WTC11 (cell line): ENCODE measurements at regions not wholly inside any gene's neighbourhood (a gene's known extent, or its start where the extent isn't known, plus 50 kb on each side); places are given as distances from the start of the nearest gene placed in this dataset.

Experiments
- ATAC-seq: fragments of 200-7000 bp; cut with Tn5 transposase; 2 replicates; pipeline ENCODE4 v1.10.0; 2021; ENCODE audit warnings: mild to moderate bottlenecking, moderate library complexity
- CTCF ChIA-PET: fragments of 300-600 bp; sonication (Branson Sonifier 250); formaldehyde crosslinking; loops from one replicate; lab custom pipeline; 2021; ENCODE audit warnings: antibody characterized with exemption; lab: Charles Lee
- POLR2A ChIA-PET: fragments of 350-600 bp; sonication (Branson Sonifier 250); formaldehyde crosslinking; loops from one replicate; lab custom pipeline; 2021; ENCODE audit warnings: antibody characterized with exemption; lab: Charles Lee
- DNase-seq: peaks from one replicate; pipeline ENCODE4 v3.0.0; 2021; ENCODE audit warnings: low spot score
- H3K27ac Mint-ChIP-seq: 2 replicates; pipeline ENCODE4 v1.8.0; 2021; ENCODE audit warnings: mixed read lengths
- H3K27me3 Mint-ChIP-seq: 2 replicates; pipeline ENCODE4 v1.8.0; 2021; ENCODE audit warnings: low read depth, mild to moderate bottlenecking, moderate library complexity, mixed read lengths
- H3K36me3 Mint-ChIP-seq: 2 replicates; pipeline ENCODE4 v1.8.0; 2021; ENCODE audit warnings: mixed read lengths
- H3K4me1 Mint-ChIP-seq: 2 replicates; pipeline ENCODE4 v1.8.0; 2022; ENCODE audit warnings: mixed read lengths
- H3K4me3 Mint-ChIP-seq: 2 replicates; pipeline ENCODE4 v1.8.0; 2021; ENCODE audit warnings: mild to moderate bottlenecking, moderate library complexity, mixed read lengths
- H3K9me3 Mint-ChIP-seq: 2 replicates; pipeline ENCODE4 v1.8.0; 2021; ENCODE audit warnings: mixed read lengths
- AR ChIP-seq: fragments of 250-450 bp; sonication (Bioruptor Pico); IDR thresholded peaks from 2 replicates; pipeline ENCODE4 v1.9.0; 2021; ENCODE audit warnings: mild to moderate bottlenecking
- ARID4B ChIP-seq: sonication (generic); formaldehyde crosslinking; IDR thresholded peaks from 2 replicates; pipeline ENCODE4 v1.8.0; 2023; ENCODE audit warnings: missing genetic modification reagents, mild to moderate bottlenecking, borderline replicate concordance
- ATF6 ChIP-seq: sonication (generic); formaldehyde crosslinking; IDR thresholded peaks from 2 replicates; pipeline ENCODE4 v1.8.1; 2023; ENCODE audit warnings: mild to moderate bottlenecking, missing genetic modification reagents
- CBFB ChIP-seq: sonication (generic); formaldehyde crosslinking; IDR thresholded peaks from 2 replicates; pipeline ENCODE4 v1.8.1; 2022; ENCODE audit warnings: mild to moderate bottlenecking, low read depth, missing genetic modification reagents
- CDX4 ChIP-seq: fragments of 250-450 bp; sonication (Bioruptor Pico); IDR thresholded peaks from 2 replicates; pipeline ENCODE4 v1.9.0; 2021; ENCODE audit warnings: moderate library complexity, mild to moderate bottlenecking, inconsistent platforms, borderline replicate concordance
- CREB1 ChIP-seq: sonication (generic); formaldehyde crosslinking; IDR thresholded peaks from 2 replicates; pipeline ENCODE4 v1.8.0; 2023; ENCODE audit warnings: mild to moderate bottlenecking, missing genetic modification reagents
- CREM ChIP-seq: sonication (generic); formaldehyde crosslinking; IDR thresholded peaks from 2 replicates; pipeline ENCODE4 v1.8.1; 2022; ENCODE audit warnings: mild to moderate bottlenecking, missing genetic modification reagents, moderate library complexity
- E2F1 ChIP-seq: sonication (generic); formaldehyde crosslinking; IDR thresholded peaks from 2 replicates; pipeline ENCODE4 v1.8.0; 2022; ENCODE audit warnings: mild to moderate bottlenecking, missing genetic modification reagents
- E2F5 ChIP-seq: sonication (generic); formaldehyde crosslinking; IDR thresholded peaks from 2 replicates; pipeline ENCODE4 v1.8.1; 2022; ENCODE audit warnings: mild to moderate bottlenecking, moderate library complexity, missing genetic modification reagents
- ELF4 ChIP-seq: sonication (generic); formaldehyde crosslinking; IDR thresholded peaks from 2 replicates; pipeline ENCODE4 v1.8.1; 2022; ENCODE audit warnings: low read depth, mild to moderate bottlenecking, moderate library complexity, missing genetic modification reagents
- ESRRA ChIP-seq: sonication (generic); formaldehyde crosslinking; IDR thresholded peaks from 2 replicates; pipeline ENCODE4 v1.8.1; 2022; ENCODE audit warnings: mild to moderate bottlenecking, missing genetic modification reagents, borderline replicate concordance
- JAZF1 ChIP-seq: fragments of 250-450 bp; sonication (Bioruptor Pico); IDR thresholded peaks from 2 replicates; pipeline ENCODE4 v1.9.0; 2021; ENCODE audit warnings: moderate library complexity, mild to moderate bottlenecking, inconsistent platforms
- NFE2L1 ChIP-seq: sonication (generic); formaldehyde crosslinking; IDR thresholded peaks from 2 replicates; pipeline ENCODE4 v1.8.1; 2023; ENCODE audit warnings: missing genetic modification reagents
- NFYB ChIP-seq: sonication (generic); formaldehyde crosslinking; conservative IDR thresholded peaks from 2 replicates; pipeline ENCODE4 v1.8.0; 2022; ENCODE audit warnings: low read depth, missing genetic modification reagents
- OVOL2 ChIP-seq: fragments of 250-450 bp; sonication (Bioruptor Pico); IDR thresholded peaks from 2 replicates; pipeline ENCODE4 v1.9.0; 2021; ENCODE audit warnings: mild to moderate bottlenecking, borderline replicate concordance
- PREB ChIP-seq: sonication (generic); formaldehyde crosslinking; IDR thresholded peaks from 2 replicates; pipeline ENCODE4 v1.8.1; 2022; ENCODE audit warnings: mild to moderate bottlenecking, missing genetic modification reagents, moderate library complexity, borderline replicate concordance
- TCF7 ChIP-seq: sonication (generic); formaldehyde crosslinking; IDR thresholded peaks from 2 replicates; pipeline ENCODE4 v1.8.0; 2022; ENCODE audit warnings: mild to moderate bottlenecking, low read depth, missing genetic modification reagents, moderate library complexity
- ZNF121 ChIP-seq: sonication (generic); formaldehyde crosslinking; IDR thresholded peaks from 2 replicates; pipeline ENCODE4 v1.8.0; 2023; ENCODE audit warnings: missing genetic modification reagents
- ZNF219 ChIP-seq: sonication (generic); formaldehyde crosslinking; IDR thresholded peaks from 2 replicates; pipeline ENCODE4 v1.8.0; 2023; ENCODE audit warnings: missing genetic modification reagents, mild to moderate bottlenecking, borderline replicate concordance
- ZNF416 ChIP-seq: fragments of 250-450 bp; sonication (Bioruptor Pico); IDR thresholded peaks from 2 replicates; pipeline ENCODE4 v1.9.0; 2021; ENCODE audit warnings: mild to moderate bottlenecking, inconsistent platforms
- ZNF671 ChIP-seq: fragments of 250-450 bp; sonication (Bioruptor Pico); IDR thresholded peaks from 2 replicates; pipeline ENCODE4 v1.8.0; 2021; ENCODE audit warnings: mild to moderate bottlenecking

- no peak for TF ChIP-seq ZNF671
- TF ChIP-seq ATF6 (CRISPR knock-in tag) = no peak
- no peak for TF ChIP-seq CBFB (CRISPR knock-in tag)
- no peak for TF ChIP-seq ZNF219 (CRISPR knock-in tag)
- no peak for TF ChIP-seq CDX4
- TF ChIP-seq PREB (CRISPR knock-in tag) = no peak
- TF ChIP-seq CREM (CRISPR knock-in tag) = no peak
- TF ChIP-seq E2F5 (CRISPR knock-in tag) = no peak
- TF ChIP-seq JAZF1 (CRISPR knock-in tag) = no peak
- TF ChIP-seq, all 79 proteins: peak for 0
Measured at GRCh38 chr6:11903645-11904044, 108.5 kb upstream of the HIVEP1 start (continued).

- CTCF ChIA-PET = no interaction called here
- peaks cover 13% of the 10 kb centered on the region for H3K9me3 Mint-ChIP-seq
- no peak overlapping the region for H3K27ac Mint-ChIP-seq
- no peak for TF ChIP-seq ELF4
- no peak for TF ChIP-seq OVOL2
- no peak for TF ChIP-seq NFE2L1
- no peak for TF ChIP-seq ESRRA (CRISPR knock-in tag)
- no peak for TF ChIP-seq CREB1
- no peak for TF ChIP-seq CDX4
- TF ChIP-seq AR (CRISPR knock-in tag) = no peak
- no peak for TF ChIP-seq TCF7 (CRISPR knock-in tag)
- TF ChIP-seq PREB (CRISPR knock-in tag) = no peak
- TF ChIP-seq NFYB (CRISPR knock-in tag) = no peak
- no peak for TF ChIP-seq ZNF121 (CRISPR knock-in tag)
- TF ChIP-seq ARID4B = no peak
- no peak for TF ChIP-seq ZNF219 (CRISPR knock-in tag)
- no peak for TF ChIP-seq E2F1 (CRISPR knock-in tag)
- no peak for TF ChIP-seq ZNF416 (CRISPR knock-in tag)
- peaks cover 11% of the 10 kb centered on the region for H3K36me3 Mint-ChIP-seq
- no peaks in the 10 kb centered on the region for H3K27me3 Mint-ChIP-seq
- ATAC-seq (no peak), DNase-seq (no peak)
- no peak overlapping the region for H3K4me3 Mint-ChIP-seq
- H3K4me1 Mint-ChIP-seq = peaks cover 26% of the 10 kb centered on the region
- POLR2A ChIA-PET = no interaction called here
Measured at GRCh38 chr6:11902527-11902926, 109.6 kb upstream of the HIVEP1 start.
